Fibroblast of mammary gland (primary cell): ENCODE measurements at regions not wholly inside any gene's neighbourhood (a gene's known extent, or its start where the extent isn't known, plus 50 kb on each side); places are given as distances from the start of the nearest gene placed in this dataset.

Source experiments
- DNase-seq: peaks from one replicate; pipeline ENCODE4 v3.0.0-alpha.2; 2010; ENCODE audit warnings: low read depth
- H3K4me3 ChIP-seq: 2 replicates; pipeline ENCODE4 v1.5.1; 2011; ENCODE audit warnings: low read depth, mild to moderate bottlenecking, low read length, moderate library complexity; ENCODE audit not compliant: control insufficient read depth
- CTCF ChIP-seq: conservative IDR thresholded peaks from 2 replicates; pipeline ENCODE4 v1.5.1; 2011; ENCODE audit warnings: low read depth, low read length, inconsistent platforms; ENCODE audit not compliant: control insufficient read depth, insufficient read depth

GRCh38 chr2:126344493-126344892 lies 311.5 kb upstream of the GYPC start:
- no peak for DNase-seq
- no peak overlapping the region for H3K4me3 ChIP-seq
- no peak for TF ChIP-seq CTCF

GRCh38 chr2:126345691-126346090 lies 310.3 kb upstream of the GYPC start:
- no peak overlapping the region for H3K4me3 ChIP-seq
- no peak for DNase-seq
- no peak for TF ChIP-seq CTCF

- TF ChIP-seq CTCF, result no peak
- no peak for DNase-seq
- no peak overlapping the region for H3K4me3 ChIP-seq
Observed at GRCh38 chr2:126356631-126357030, 299.3 kb upstream of the GYPC start.

- no peak for TF ChIP-seq CTCF
- no peak overlapping the region for H3K4me3 ChIP-seq
- no peak for DNase-seq
Observed at GRCh38 chr2:126358122-126358521, 297.8 kb upstream of the GYPC start.

- peak; percentile 5 for TF ChIP-seq CTCF
- DNase-seq, result peak; percentile 0
- no peak overlapping the region for H3K4me3 ChIP-seq
Observed at GRCh38 chr2:126359494-126359893, 296.5 kb upstream of the GYPC start.

- no peak overlapping the region for H3K4me3 ChIP-seq
- no peak for DNase-seq
- no peak for TF ChIP-seq CTCF
Observed at GRCh38 chr2:126367361-126367760, 288.6 kb upstream of the GYPC start.

- no peak overlapping the region for H3K4me3 ChIP-seq
- no peak for DNase-seq
- TF ChIP-seq CTCF, result no peak
Observed at GRCh38 chr2:126368758-126369157, 287.2 kb upstream of the GYPC start.
